PC-9 (cell line): ENCODE measurements at regions not wholly inside any gene's neighbourhood (a gene's known extent, or its start where the extent isn't known, plus 50 kb on each side); places are given as distances from the start of the nearest gene placed in this dataset.

Experiments
- BruUV-seq: library from RNA; stranded (reverse); fragments of 400-500 nt; replicated peaks from 2 replicates; lab custom pipeline; 2021; lab: Mats Ljungman, UMichigan
- CTCF ChIA-PET: fragments of 300-600 bp; sonication (Branson Sonifier 250); formaldehyde crosslinking; loops from one replicate; lab custom pipeline; 2022; ENCODE audit warnings: antibody characterized with exemption; lab: Charles Lee
- POLR2A ChIA-PET: fragments of 300-600 bp; sonication (Branson Sonifier 250); formaldehyde crosslinking; loops from one replicate; lab custom pipeline; 2022; ENCODE audit warnings: antibody characterized with exemption; ENCODE audit not compliant: unreplicated experiment; lab: Charles Lee
- DNase-seq, 2 experiments: peaks; one replicate each; pipeline versions ENCODE4 v3.0.0 to v3.0.0-alpha.2; 2015 to 2022; ENCODE audit warnings: mixed read lengths in 1 of 2
- H2AFZ ChIP-seq: fragments of 200-600 bp; sonication (generic); 2 replicates; pipeline ENCODE4 v1.8.1; 2017; ENCODE audit warnings: antibody characterized with exemption
- H3F3A ChIP-seq: fragments of 200-600 bp; sonication (generic); 2 replicates; pipeline ENCODE4 v1.8.1; 2017; ENCODE audit warnings: antibody characterized with exemption, mild to moderate bottlenecking, low read depth; ENCODE audit not compliant: insufficient read depth
- H3K27ac ChIP-seq: fragments of 200-600 bp; sonication (generic); 2 replicates; pipeline ENCODE4 v1.6.1; 2016; ENCODE audit warnings: mixed run types
- H3K27me3 ChIP-seq: fragments of 200-600 bp; sonication (generic); 2 replicates; pipeline ENCODE4 v1.6.1; 2016; ENCODE audit warnings: low read depth, mixed run types; ENCODE audit not compliant: insufficient read depth
- H3K36me3 ChIP-seq: fragments of 200-600 bp; sonication (generic); 2 replicates; pipeline ENCODE4 v1.6.1; 2016; ENCODE audit warnings: low read depth, mixed run types
- H3K4me1 ChIP-seq: fragments of 200-600 bp; sonication (generic); replicated peaks from 2 replicates; pipeline ENCODE4 v1.6.1; 2016; ENCODE audit warnings: mixed run types; ENCODE audit not compliant: insufficient read depth
- H3K4me2 ChIP-seq: fragments of 200-600 bp; sonication (generic); 2 replicates; pipeline ENCODE4 v1.6.1; 2017; ENCODE audit warnings: mixed run types
- H3K4me3 ChIP-seq: fragments of 200-600 bp; sonication (generic); 2 replicates; pipeline ENCODE4 v1.6.1; 2016; ENCODE audit warnings: mixed run types
- H3K79me2 ChIP-seq: fragments of 200-600 bp; sonication (generic); 2 replicates; pipeline ENCODE4 v1.6.1; 2017; ENCODE audit warnings: low read depth, mixed run types
- H3K9me2 ChIP-seq: fragments of 200-600 bp; sonication (generic); 2 replicates; pipeline ENCODE4 v1.8.1; 2017; ENCODE audit warnings: mild to moderate bottlenecking; ENCODE audit not compliant: insufficient read depth
- H3K9me3 ChIP-seq: fragments of 200-600 bp; sonication (generic); 2 replicates; pipeline ENCODE4 v1.8.1; 2016; ENCODE audit warnings: low read depth; ENCODE audit not compliant: insufficient read depth
- H4K20me1 ChIP-seq: fragments of 200-600 bp; sonication (generic); 2 replicates; pipeline ENCODE4 v1.8.1; 2017; ENCODE audit not compliant: insufficient read depth
- CTCF ChIP-seq: fragments of 200-600 bp; sonication (generic); conservative IDR thresholded peaks from 2 replicates; pipeline ENCODE4 v1.6.1; 2017; ENCODE audit warnings: mixed run types, antibody characterized with exemption, mild to moderate bottlenecking, moderate library complexity
- EZH2 ChIP-seq: fragments of 200-600 bp; sonication (generic); IDR thresholded peaks from 2 replicates; pipeline ENCODE4 v1.8.0; 2017; ENCODE audit warnings: antibody characterized with exemption, low read depth
- intact Hi-C: fragments of 100-400 bp; cut with micrococcal nuclease; formaldehyde crosslinking; loops from one replicate; pipeline ENCODE4 v1.10.0; 2022; ENCODE audit not compliant: unreplicated experiment

- BruUV-seq: no TSS peak
- POLR2A ChIA-PET: no interaction called here
- Histone ChIP-seq H3K4me3 (no peak overlapping the region), H3K4me1 (no peaks in the 10 kb centered on the region), H4K20me1 (no peaks in the 10 kb centered on the region), H3K79me2 (no peaks in the 10 kb centered on the region), H3K4me2 (no peak overlapping the region), H3F3A (no peaks in the 10 kb centered on the region), H3K9me2 (no peaks in the 10 kb centered on the region), H3K27ac (no peak overlapping the region), H3K9me3 (no peaks in the 10 kb centered on the region), H3K36me3 (no peaks in the 10 kb centered on the region), H2AFZ (no peak overlapping the region), H3K27me3 (no peaks in the 10 kb centered on the region)
- intact Hi-C loops: no loop called here
- TF ChIP-seq EZH2 (no peak), CTCF (no peak)
- CTCF ChIA-PET: no interaction called here
- DNase-seq: no peak
These were observed 668.0 kb downstream of the LTN1 start for GRCh38 chr21:28324690-28325089.

- Histone ChIP-seq H3K9me2 (no peaks in the 10 kb centered on the region), H3K27me3 (no peaks in the 10 kb centered on the region), H3K27ac (no peak overlapping the region), H3F3A (no peaks in the 10 kb centered on the region), H4K20me1 (no peaks in the 10 kb centered on the region), H3K9me3 (no peaks in the 10 kb centered on the region), H3K4me1 (no peaks in the 10 kb centered on the region), H3K36me3 (no peaks in the 10 kb centered on the region), H3K4me2 (no peak overlapping the region), H3K79me2 (no peaks in the 10 kb centered on the region), H3K4me3 (no peak overlapping the region), H2AFZ (no peak overlapping the region)
- ChIA-PET POLR2A (no interaction called here), CTCF (no interaction called here)
- intact Hi-C loops: no loop called here
- BruUV-seq: no TSS peak
- no peak for DNase-seq
- TF ChIP-seq EZH2 (no peak), CTCF (no peak)
These were observed 675.3 kb downstream of the LTN1 start for GRCh38 chr21:28317177-28317950.

- Histone ChIP-seq H3K4me2 (no peak overlapping the region), H4K20me1 (no peaks in the 10 kb centered on the region), H3K9me2 (no peaks in the 10 kb centered on the region), H3K9me3 (no peaks in the 10 kb centered on the region), H3K4me3 (no peak overlapping the region), H3K79me2 (no peaks in the 10 kb centered on the region), H3K27me3 (no peaks in the 10 kb centered on the region), H3K36me3 (no peaks in the 10 kb centered on the region), H2AFZ (no peak overlapping the region), H3K27ac (no peak overlapping the region), H3K4me1 (no peaks in the 10 kb centered on the region), H3F3A (no peaks in the 10 kb centered on the region)
- CTCF ChIA-PET: no interaction called here
- BruUV-seq: no TSS peak
- intact Hi-C loops: no loop called here
- POLR2A ChIA-PET: no interaction called here
- no peak for DNase-seq
- no peak for TF ChIP-seq EZH2
- TF ChIP-seq CTCF: no peak
These were observed 681.1 kb downstream of the LTN1 start for GRCh38 chr21:28311411-28312190.
